ENCODE measurements at regions not wholly inside any gene's neighbourhood (a gene's known extent, or its start where the extent isn't known, plus 50 kb on each side); places are given as distances from the start of the nearest gene placed in this dataset.
"Not testable (repeated sequence)": the region's sequence is repeated elsewhere in the genome, so short reads cannot be mapped to it uniquely, and the experiment has no call there.

DNA sequence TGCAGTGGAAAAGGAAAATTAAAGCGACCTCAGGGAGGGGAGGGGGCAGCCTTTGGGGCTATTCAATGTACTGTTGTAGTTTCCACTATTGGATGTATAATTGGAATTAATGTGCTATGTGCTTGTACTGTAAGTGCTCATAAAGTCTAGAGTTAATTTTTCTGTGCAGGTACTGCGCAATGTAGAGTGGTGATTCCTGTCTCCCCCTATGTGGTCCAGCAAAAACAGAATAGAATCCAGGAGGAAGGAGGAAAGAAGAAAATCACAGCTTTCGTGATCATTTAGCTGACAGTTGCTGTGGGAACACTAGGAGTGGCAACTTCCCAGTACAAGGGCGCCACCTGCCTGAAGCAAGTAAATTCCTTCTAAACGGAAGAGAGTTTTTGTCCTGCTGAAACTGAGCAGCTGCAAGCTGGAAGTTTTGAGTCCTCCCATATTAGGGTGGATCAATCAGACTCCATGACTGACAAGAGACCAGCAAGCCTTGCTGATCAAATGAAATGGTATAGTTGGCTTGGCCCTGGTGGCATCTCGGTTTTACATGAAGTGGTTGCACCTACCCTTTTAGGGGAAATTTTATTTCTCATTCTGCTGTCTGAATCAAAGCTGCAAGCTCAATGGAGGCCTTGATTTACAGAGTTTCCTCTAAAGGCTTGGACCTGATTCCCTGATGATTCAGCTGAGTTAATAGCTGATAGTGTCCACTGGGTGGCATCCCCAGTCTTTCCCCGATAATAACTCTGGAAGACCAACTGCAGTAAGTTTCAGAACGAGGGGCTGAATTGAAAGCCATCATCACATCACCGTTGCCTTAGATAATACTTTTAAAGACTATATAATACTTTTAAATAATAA lies 299.8 kb downstream of the HGF start:
- no peaks in the 10 kb centered on the region for H3K27me3 ChIP-seq (ENCODE audit: control insufficient read depth, insufficient read depth, low read length)
- no peak overlapping the region for H3K9ac ChIP-seq (ENCODE audit: low read depth, low read length)
- no peaks in the 10 kb centered on the region for H3K36me3 ChIP-seq (ENCODE audit: control insufficient read depth, insufficient read depth, low read length)
- no peaks in the 10 kb centered on the region for H3K4me1 ChIP-seq (ENCODE audit: control insufficient read depth, insufficient read depth, low read length)
- H3K4me3 ChIP-seq (ENCODE audit: low read depth, low read length), result no peak overlapping the region
- no peaks in the 10 kb centered on the region for H3K9me3 ChIP-seq (ENCODE audit: control insufficient read depth, insufficient read depth, low read length)

DNA sequence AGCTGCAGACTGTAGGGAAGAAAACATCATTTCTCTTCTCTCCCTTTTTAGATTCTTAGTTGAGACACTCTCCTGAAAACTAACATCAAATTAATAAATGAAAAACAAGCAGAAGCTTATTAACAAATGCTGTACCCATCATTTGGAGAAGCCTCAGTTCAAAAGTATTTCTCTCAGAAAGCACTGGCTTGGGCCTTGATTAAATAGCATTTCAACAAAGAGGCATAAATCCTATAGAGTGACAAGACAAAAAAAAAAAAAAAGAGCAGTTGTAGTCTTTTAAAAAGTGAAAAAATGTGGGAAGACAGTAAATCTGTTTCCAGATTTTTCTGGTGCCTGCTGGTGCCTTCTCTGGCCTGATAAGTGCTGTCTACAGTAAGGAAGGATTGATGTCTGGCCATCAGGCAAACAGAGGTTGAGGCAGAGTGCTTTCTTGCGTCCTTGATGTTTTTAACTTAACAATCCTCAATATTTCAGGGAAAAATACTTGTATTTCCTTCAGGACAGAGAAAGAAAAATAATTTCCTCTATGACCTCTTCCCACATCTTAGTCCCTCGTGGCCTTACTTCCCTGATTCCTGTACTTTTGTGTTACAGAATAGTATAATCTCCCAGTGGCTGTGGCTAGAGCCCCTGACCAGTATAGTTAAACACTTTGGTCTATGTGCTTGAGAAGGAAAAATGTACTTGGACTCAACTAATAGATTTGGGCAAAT lies 300.5 kb downstream of the HGF start:
- Histone ChIP-seq H3K9ac (ENCODE audit: low read depth, low read length) (no peak overlapping the region), H3K27me3 (ENCODE audit: control insufficient read depth, insufficient read depth, low read length) (no peaks in the 10 kb centered on the region), H3K9me3 (ENCODE audit: control insufficient read depth, insufficient read depth, low read length) (no peaks in the 10 kb centered on the region), H3K4me1 (ENCODE audit: control insufficient read depth, insufficient read depth, low read length) (no peaks in the 10 kb centered on the region), H3K4me3 (ENCODE audit: low read depth, low read length) (no peak overlapping the region), H3K36me3 (ENCODE audit: control insufficient read depth, insufficient read depth, low read length) (no peaks in the 10 kb centered on the region)

DNA sequence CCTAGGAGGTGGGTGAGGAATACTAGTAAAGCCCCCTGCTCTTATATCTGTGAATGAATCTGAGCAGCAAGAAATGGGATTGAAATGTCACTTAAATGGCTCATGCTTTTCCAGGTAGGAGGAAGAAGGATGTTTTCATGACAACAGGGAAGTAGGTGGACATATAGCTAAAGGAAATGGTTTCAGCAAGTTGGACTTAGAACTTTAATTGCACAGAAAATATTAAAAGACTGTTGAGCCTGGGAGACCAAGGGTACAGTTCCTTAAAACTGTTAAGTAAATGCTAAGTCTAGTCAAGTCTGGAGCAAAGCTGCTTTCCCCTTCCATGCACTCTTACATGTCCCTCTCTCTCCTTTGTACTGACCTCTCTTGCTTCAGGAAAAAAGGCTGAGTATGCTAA lies 301.3 kb downstream of the HGF start:
- Histone ChIP-seq H3K9me3 (ENCODE audit: control insufficient read depth, insufficient read depth, low read length) (no peaks in the 10 kb centered on the region), H3K27me3 (ENCODE audit: control insufficient read depth, insufficient read depth, low read length) (no peaks in the 10 kb centered on the region), H3K4me1 (ENCODE audit: control insufficient read depth, insufficient read depth, low read length) (no peaks in the 10 kb centered on the region), H3K4me3 (ENCODE audit: low read depth, low read length) (no peak overlapping the region), H3K9ac (ENCODE audit: low read depth, low read length) (no peak overlapping the region), H3K36me3 (ENCODE audit: control insufficient read depth, insufficient read depth, low read length) (no peaks in the 10 kb centered on the region)

DNA sequence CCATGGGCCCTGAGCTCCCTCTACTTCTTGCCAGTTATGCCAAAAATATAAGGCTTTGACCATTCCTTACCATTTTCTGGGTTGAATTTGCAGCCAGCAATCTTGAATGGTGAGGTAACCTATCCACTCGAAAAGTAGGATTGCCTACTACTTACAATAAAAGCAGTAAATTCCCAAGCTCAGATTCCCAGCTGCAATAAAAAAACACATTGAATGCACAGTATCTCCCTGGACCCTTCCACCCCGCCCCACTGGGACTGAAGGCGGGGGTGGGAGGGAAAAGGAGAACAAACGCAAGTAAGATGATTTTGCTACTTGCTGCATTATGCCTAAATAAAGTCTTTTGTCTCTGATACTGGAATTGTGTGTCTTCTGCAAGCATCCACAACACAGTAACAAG lies 301.9 kb downstream of the HGF start:
- Histone ChIP-seq H3K27me3 (ENCODE audit: control insufficient read depth, insufficient read depth, low read length) (no peaks in the 10 kb centered on the region), H3K4me1 (ENCODE audit: control insufficient read depth, insufficient read depth, low read length) (no peaks in the 10 kb centered on the region), H3K9ac (ENCODE audit: low read depth, low read length) (no peak overlapping the region), H3K4me3 (ENCODE audit: low read depth, low read length) (no peak overlapping the region), H3K36me3 (ENCODE audit: control insufficient read depth, insufficient read depth, low read length) (no peaks in the 10 kb centered on the region), H3K9me3 (ENCODE audit: control insufficient read depth, insufficient read depth, low read length) (no peaks in the 10 kb centered on the region)

DNA sequence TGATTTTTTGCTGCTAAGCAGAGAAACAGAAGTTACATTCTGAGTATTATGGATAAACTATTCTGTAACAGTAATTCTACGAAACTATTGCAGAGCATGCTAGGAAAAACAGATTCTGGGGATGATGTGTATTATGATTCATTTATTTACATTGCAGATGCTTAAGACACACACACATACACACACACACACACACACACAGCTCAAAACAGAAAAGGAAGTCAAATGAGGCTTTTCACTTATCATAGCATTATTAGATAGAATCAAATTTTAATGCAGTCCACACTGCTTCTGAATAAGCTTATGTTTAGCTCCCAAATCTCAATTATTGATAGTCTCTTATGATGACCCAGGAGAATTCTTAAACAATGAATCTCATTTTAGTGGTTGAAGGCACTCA lies 307.2 kb downstream of the HGF start:
- no peak overlapping the region for H3K4me3 ChIP-seq (ENCODE audit: low read depth, low read length)
- H3K4me1 ChIP-seq (ENCODE audit: control insufficient read depth, insufficient read depth, low read length), result no peaks in the 10 kb centered on the region
- H3K9me3 ChIP-seq (ENCODE audit: control insufficient read depth, insufficient read depth, low read length), result no peaks in the 10 kb centered on the region
- no peak overlapping the region for H3K9ac ChIP-seq (ENCODE audit: low read depth, low read length)
- no peaks in the 10 kb centered on the region for H3K36me3 ChIP-seq (ENCODE audit: control insufficient read depth, insufficient read depth, low read length)
- no peaks in the 10 kb centered on the region for H3K27me3 ChIP-seq (ENCODE audit: control insufficient read depth, insufficient read depth, low read length)

DNA sequence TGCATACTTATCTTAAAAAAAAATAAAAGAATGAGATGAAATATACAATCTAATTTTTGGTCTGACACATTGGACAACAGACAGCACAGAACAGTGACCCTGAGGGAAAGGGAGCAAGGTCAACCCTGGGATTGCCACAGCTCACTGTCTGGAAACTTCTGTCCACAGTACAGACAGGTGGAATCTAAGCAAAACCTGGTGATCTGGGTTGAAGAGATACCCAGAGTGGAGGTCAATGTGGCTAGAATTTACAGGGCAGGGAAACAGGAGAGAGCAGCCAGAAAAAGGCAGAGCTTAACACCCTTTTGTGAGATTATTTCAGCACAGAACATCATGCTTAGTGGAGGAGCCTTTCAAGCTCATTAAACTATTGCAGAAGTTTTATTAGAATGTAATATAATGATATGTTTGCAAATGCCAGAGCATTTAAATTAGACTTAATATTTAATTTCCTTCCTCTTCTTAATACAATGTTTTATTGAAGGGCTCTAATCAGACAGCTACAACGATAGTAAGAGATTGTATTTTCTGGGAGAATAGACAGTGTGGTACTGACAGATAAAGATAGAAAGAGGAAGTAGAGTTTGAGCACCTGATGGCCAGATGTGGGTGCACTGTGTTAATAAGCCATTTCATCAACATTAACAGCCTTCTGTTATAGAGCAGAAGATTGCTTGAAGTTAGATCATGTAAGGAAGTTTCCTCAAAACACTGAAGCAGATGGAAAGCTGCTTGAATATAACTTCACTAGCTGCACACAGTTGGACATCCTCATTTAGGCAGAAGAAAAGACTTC lies 309.4 kb downstream of the HGF start:
- no peaks in the 10 kb centered on the region for H3K9me3 ChIP-seq (ENCODE audit: control insufficient read depth, insufficient read depth, low read length)
- no peak overlapping the region for H3K9ac ChIP-seq (ENCODE audit: low read depth, low read length)
- no peaks in the 10 kb centered on the region for H3K36me3 ChIP-seq (ENCODE audit: control insufficient read depth, insufficient read depth, low read length)
- H3K4me3 ChIP-seq (ENCODE audit: low read depth, low read length), result no peak overlapping the region
- H3K4me1 ChIP-seq (ENCODE audit: control insufficient read depth, insufficient read depth, low read length), result no peaks in the 10 kb centered on the region
- no peaks in the 10 kb centered on the region for H3K27me3 ChIP-seq (ENCODE audit: control insufficient read depth, insufficient read depth, low read length)

DNA sequence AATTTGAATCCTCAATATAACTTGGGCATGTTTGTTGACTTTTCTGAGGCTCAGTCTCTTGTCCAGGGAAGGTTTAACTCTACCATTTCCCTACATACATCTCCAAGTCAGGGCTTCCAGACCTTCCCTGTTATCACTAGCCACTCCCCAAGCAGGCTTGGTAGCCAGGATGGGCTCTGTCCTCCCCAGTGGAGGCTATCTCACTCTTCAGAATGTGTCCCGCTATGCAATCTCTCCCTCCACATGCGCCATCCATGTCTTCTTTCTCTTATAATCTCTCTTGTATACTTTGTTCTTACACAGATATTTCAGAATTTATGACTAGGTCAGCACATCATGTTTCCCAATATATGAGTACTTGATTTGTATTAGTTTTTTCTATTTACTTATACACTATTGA lies 310.4 kb downstream of the HGF start:
- no peaks in the 10 kb centered on the region for H3K36me3 ChIP-seq (ENCODE audit: control insufficient read depth, insufficient read depth, low read length)
- no peaks in the 10 kb centered on the region for H3K27me3 ChIP-seq (ENCODE audit: control insufficient read depth, insufficient read depth, low read length)
- H3K9me3 ChIP-seq (ENCODE audit: control insufficient read depth, insufficient read depth, low read length), result no peaks in the 10 kb centered on the region
- H3K4me1 ChIP-seq (ENCODE audit: control insufficient read depth, insufficient read depth, low read length), result no peaks in the 10 kb centered on the region
- no peak overlapping the region for H3K4me3 ChIP-seq (ENCODE audit: low read depth, low read length)
- H3K9ac ChIP-seq (ENCODE audit: low read depth, low read length), result no peak overlapping the region

DNA sequence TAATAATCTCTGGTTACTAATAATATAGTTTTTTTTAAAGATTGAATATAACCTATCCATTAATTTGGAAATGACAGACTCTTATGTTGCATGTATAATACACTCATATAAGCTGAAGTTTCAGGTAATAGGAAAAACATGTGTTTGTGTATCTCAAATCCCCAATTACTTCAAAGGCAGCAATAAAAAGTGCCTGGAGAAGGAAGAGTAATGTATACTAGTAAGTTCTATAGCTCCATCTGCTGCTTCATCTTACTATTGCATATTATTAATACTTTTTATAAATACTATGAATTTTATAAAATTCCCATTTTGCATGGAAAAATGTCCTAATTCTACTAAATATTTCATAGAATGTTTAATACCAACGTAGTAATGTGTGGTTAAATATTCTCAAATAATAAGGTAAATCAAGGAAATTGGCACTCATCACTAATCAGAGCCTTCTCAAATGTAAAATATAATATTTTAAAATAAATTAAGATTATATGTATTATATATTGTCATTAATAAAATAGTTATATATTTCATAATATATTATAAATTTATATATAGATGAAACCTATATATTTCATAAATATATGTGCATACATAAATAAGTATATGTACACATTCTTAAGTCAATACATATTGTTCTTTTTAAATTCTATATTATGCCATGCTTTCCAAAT lies 311.9 kb downstream of the HGF start:
- no peak overlapping the region for H3K4me3 ChIP-seq (ENCODE audit: low read depth, low read length)
- no peaks in the 10 kb centered on the region for H3K4me1 ChIP-seq (ENCODE audit: control insufficient read depth, insufficient read depth, low read length)
- H3K36me3 ChIP-seq (ENCODE audit: control insufficient read depth, insufficient read depth, low read length), result no peaks in the 10 kb centered on the region
- no peak overlapping the region for H3K9ac ChIP-seq (ENCODE audit: low read depth, low read length)
- no peaks in the 10 kb centered on the region for H3K9me3 ChIP-seq (ENCODE audit: control insufficient read depth, insufficient read depth, low read length)
- no peaks in the 10 kb centered on the region for H3K27me3 ChIP-seq (ENCODE audit: control insufficient read depth, insufficient read depth, low read length)

DNA sequence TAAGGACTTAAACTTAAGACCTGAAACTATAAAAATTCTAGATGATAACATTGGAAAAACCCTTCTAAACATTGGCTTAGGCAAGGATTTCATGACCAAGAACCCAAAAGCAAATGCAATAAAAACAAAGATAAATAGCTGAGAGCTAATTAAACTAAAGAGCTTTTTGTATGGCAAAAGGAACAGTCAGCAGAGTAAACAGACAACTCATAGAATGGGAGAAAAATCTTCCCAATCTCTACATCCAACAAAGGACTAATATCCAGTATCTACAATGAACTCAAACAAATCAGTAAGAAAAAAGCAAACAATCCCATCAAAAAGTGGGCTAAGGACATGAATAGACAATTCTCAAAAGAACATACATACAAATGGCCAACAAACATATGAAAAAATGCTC lies 316.1 kb downstream of the HGF start:
- H3K36me3 ChIP-seq (ENCODE audit: control insufficient read depth, insufficient read depth, low read length); H3K9me3 ChIP-seq (ENCODE audit: control insufficient read depth, insufficient read depth, low read length); H3K9ac ChIP-seq (ENCODE audit: low read depth, low read length); H3K4me1 ChIP-seq (ENCODE audit: control insufficient read depth, insufficient read depth, low read length); H3K27me3 ChIP-seq (ENCODE audit: control insufficient read depth, insufficient read depth, low read length); H3K4me3 ChIP-seq (ENCODE audit: low read depth, low read length): not testable (repeated sequence)

DNA sequence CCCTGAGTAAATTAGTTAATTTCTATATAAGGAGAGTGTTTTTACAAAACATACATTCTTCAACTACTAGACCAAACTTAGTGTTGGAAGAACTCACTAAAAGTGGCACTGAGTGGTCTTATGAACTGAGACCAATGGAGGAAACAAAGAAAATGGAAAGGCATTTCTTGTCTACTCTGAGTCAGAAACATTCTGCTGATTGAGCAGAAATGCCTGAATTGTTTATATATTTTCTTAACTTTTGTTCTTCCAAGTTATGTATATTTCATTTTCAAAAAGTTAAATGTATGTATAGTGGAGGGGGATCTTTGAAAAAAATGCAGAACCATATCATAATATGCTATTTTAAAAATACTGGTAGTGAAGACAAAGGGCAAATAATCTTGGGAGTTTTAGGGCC lies 320.7 kb downstream of the HGF start:
- H3K27me3 ChIP-seq (ENCODE audit: control insufficient read depth, insufficient read depth, low read length), result no peaks in the 10 kb centered on the region
- no peaks in the 10 kb centered on the region for H3K9me3 ChIP-seq (ENCODE audit: control insufficient read depth, insufficient read depth, low read length)
- no peaks in the 10 kb centered on the region for H3K4me1 ChIP-seq (ENCODE audit: control insufficient read depth, insufficient read depth, low read length)
- no peaks in the 10 kb centered on the region for H3K36me3 ChIP-seq (ENCODE audit: control insufficient read depth, insufficient read depth, low read length)
- no peak overlapping the region for H3K9ac ChIP-seq (ENCODE audit: low read depth, low read length)
- no peak overlapping the region for H3K4me3 ChIP-seq (ENCODE audit: low read depth, low read length)

DNA sequence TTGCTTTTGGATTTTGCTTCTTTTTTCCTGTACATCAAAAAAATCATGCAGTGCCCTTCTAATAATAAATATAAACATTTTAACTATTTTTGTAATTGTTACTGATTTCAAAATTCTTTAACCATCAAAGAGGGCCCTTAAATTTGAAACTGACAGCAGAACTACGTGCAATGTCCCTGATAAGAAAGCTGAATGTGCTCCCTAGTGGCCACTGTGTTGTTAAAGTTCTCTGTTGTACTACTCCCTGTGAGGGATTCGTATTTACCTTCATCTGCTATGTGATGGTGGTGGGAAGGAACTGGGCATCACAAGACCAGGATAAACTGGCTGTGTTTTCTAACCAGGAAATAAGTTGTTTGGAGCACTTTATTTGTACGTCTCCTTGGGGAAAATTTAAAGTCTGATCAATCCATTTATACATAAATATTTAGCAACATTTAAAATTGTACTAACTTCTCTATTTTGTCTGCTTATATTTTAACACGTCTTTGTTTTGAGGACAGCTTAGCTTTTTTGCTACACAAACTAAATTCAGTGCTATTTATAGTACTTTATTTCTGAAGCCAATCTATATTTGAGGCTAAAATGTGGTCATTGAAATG lies 322.4 kb downstream of the HGF start:
- no peaks in the 10 kb centered on the region for H3K9me3 ChIP-seq (ENCODE audit: control insufficient read depth, insufficient read depth, low read length)
- H3K9ac ChIP-seq (ENCODE audit: low read depth, low read length), result no peak overlapping the region
- H3K27me3 ChIP-seq (ENCODE audit: control insufficient read depth, insufficient read depth, low read length), result no peaks in the 10 kb centered on the region
- H3K36me3 ChIP-seq (ENCODE audit: control insufficient read depth, insufficient read depth, low read length), result no peaks in the 10 kb centered on the region
- H3K4me3 ChIP-seq (ENCODE audit: low read depth, low read length), result no peak overlapping the region
- H3K4me1 ChIP-seq (ENCODE audit: control insufficient read depth, insufficient read depth, low read length), result no peaks in the 10 kb centered on the region
